Esophagus (tissue), 2 donors: ENCODE measurements at regions not wholly inside any gene's neighbourhood (a gene's known extent, or its start where the extent isn't known, plus 50 kb on each side); places are given as distances from the start of the nearest gene placed in this dataset.

Experiments used
- H3K27ac ChIP-seq, 2 donors: one replicate each; pipeline ENCODE4 v1.5.1; 2013; ENCODE audit warnings: low read depth in 2 of 2, mild to moderate bottlenecking in 2 of 2, inconsistent platforms in 1 of 2, low read length in 1 of 2, moderate library complexity in 1 of 2
- H3K27me3 ChIP-seq, 2 donors: one replicate each; pipeline ENCODE4 v1.6.1; 2013; ENCODE audit warnings: low read length in 2 of 2, control low read depth in 1 of 2, mild to moderate bottlenecking in 1 of 2; ENCODE audit not compliant: insufficient read depth in 2 of 2, control insufficient read depth in 1 of 2
- H3K36me3 ChIP-seq, 2 donors: one replicate each; pipeline ENCODE4 v1.6.1; 2013; ENCODE audit warnings: low read length in 1 of 2; ENCODE audit not compliant: control insufficient read depth in 2 of 2, insufficient read depth in 2 of 2
- H3K4me1 ChIP-seq, 2 donors: one replicate each; pipeline ENCODE4 v1.6.1; 2013; ENCODE audit warnings: low read length in 1 of 2; ENCODE audit not compliant: control insufficient read depth in 2 of 2, insufficient read depth in 2 of 2
- H3K4me3 ChIP-seq, 2 donors: one replicate each; pipeline ENCODE4 v1.5.1; 2013; ENCODE audit warnings: low read length in 2 of 2, mild to moderate bottlenecking in 2 of 2, low read depth in 1 of 2, moderate library complexity in 1 of 2
- H3K9me3 ChIP-seq, 2 donors: one replicate each; pipeline ENCODE4 v1.6.1; 2013; ENCODE audit warnings: mild to moderate bottlenecking in 2 of 2, low read depth in 1 of 2, low read length in 1 of 2, moderate library complexity in 1 of 2; ENCODE audit not compliant: control insufficient read depth in 2 of 2, insufficient read depth in 1 of 2
- WGBS, 2 donors: extraction: QIAGEN DNeasy Blood & Tissue Kit; methylation state at CpG; one replicate each; pipeline ENCODE4 v1.1.7; 2013; 5-methylcytosine and 5-hydroxymethylcytosine counted together
- donor health status: healthy with polysubstance abuse.
- donor health status: Bipolar disorder and iron deficiency.

GRCh38 chr4:159002950-159003349 lies 99.9 kb upstream of the RAPGEF2 start:
- WGBS, 2 donors, result 49 to 55% methylated on average over 3 of the region's 3 CpGs
- no peak overlapping the region for H3K27ac ChIP-seq

GRCh38 chr4:159003420-159004253 lies 99.2 kb upstream of the RAPGEF2 start:
- no peaks in the 10 kb centered on the region for H3K36me3 ChIP-seq
- H3K27me3 ChIP-seq, result no peaks in the 10 kb centered on the region
- H3K9me3 ChIP-seq, result no peaks in the 10 kb centered on the region
- H3K27ac ChIP-seq, result no peak overlapping the region
- no peak overlapping the region for H3K4me3 ChIP-seq
- H3K4me1 ChIP-seq, result no peaks in the 10 kb centered on the region
- 66 to 74% methylated on average over 7 of the region's 7 CpGs for WGBS, 2 donors

More at GRCh38 chr4:159002950-159003349, 99.9 kb upstream of the RAPGEF2 start:
- Histone ChIP-seq H3K27me3 (no peaks in the 10 kb centered on the region), H3K9me3 (no peaks in the 10 kb centered on the region), H3K4me1 (no peaks in the 10 kb centered on the region), H3K36me3 (no peaks in the 10 kb centered on the region), H3K4me3 (no peak overlapping the region)

GRCh38 chr4:159006202-159006601 lies 96.7 kb upstream of the RAPGEF2 start:
- no peaks in the 10 kb centered on the region for H3K36me3 ChIP-seq
- 57 to 68% methylated on average over 3 of the region's 3 CpGs for WGBS, 2 donors
- no peak overlapping the region for H3K4me3 ChIP-seq
- H3K4me1 ChIP-seq, result no peaks in the 10 kb centered on the region
- no peaks in the 10 kb centered on the region for H3K27me3 ChIP-seq
- no peak overlapping the region for H3K27ac ChIP-seq
- no peaks in the 10 kb centered on the region for H3K9me3 ChIP-seq

- Histone ChIP-seq H3K9me3 (no peaks in the 10 kb centered on the region), H3K27ac (no peak overlapping the region), H3K4me1 (no peaks in the 10 kb centered on the region), H3K4me3 (no peak overlapping the region), H3K27me3 (no peaks in the 10 kb centered on the region), H3K36me3 (no peaks in the 10 kb centered on the region)
- WGBS, 2 donors, result 49 to 85% methylated on average over 1 of the region's 1 CpG
These were observed 94.2 kb upstream of the RAPGEF2 start for GRCh38 chr4:159008671-159009070.

GRCh38 chr4:159009521-159009920 lies 93.4 kb upstream of the RAPGEF2 start:
- no peaks in the 10 kb centered on the region for H3K36me3 ChIP-seq
- no peak overlapping the region for H3K27ac ChIP-seq
- WGBS, 2 donors, result 91 to 93% methylated on average over 4 of the region's 4 CpGs
- no peaks in the 10 kb centered on the region for H3K4me1 ChIP-seq
- H3K4me3 ChIP-seq, result no peak overlapping the region
- no peaks in the 10 kb centered on the region for H3K9me3 ChIP-seq
- H3K27me3 ChIP-seq, result no peaks in the 10 kb centered on the region

GRCh38 chr4:159010100-159010499 lies 92.8 kb upstream of the RAPGEF2 start:
- 58 to 70% methylated on average over 3 of the region's 3 CpGs for WGBS, 2 donors
- Histone ChIP-seq H3K4me1 (no peaks in the 10 kb centered on the region), H3K27me3 (no peaks in the 10 kb centered on the region), H3K9me3 (no peaks in the 10 kb centered on the region), H3K36me3 (no peaks in the 10 kb centered on the region), H3K27ac (no peak overlapping the region), H3K4me3 (no peak overlapping the region)

GRCh38 chr4:159010563-159011260 lies 92.2 kb upstream of the RAPGEF2 start:
- WGBS, 2 donors, result 20 to 30% methylated on average over 5 of the region's 5 CpGs
- H3K9me3 ChIP-seq, result no peaks in the 10 kb centered on the region
- H3K27me3 ChIP-seq, result no peaks in the 10 kb centered on the region
- no peak overlapping the region for H3K4me3 ChIP-seq
- no peak overlapping the region for H3K27ac ChIP-seq
- no peaks in the 10 kb centered on the region for H3K4me1 ChIP-seq
- no peaks in the 10 kb centered on the region for H3K36me3 ChIP-seq

GRCh38 chr4:159012381-159012780 lies 90.5 kb upstream of the RAPGEF2 start:
- Histone ChIP-seq H3K27ac (no peak overlapping the region), H3K4me3 (no peak overlapping the region), H3K36me3 (no peaks in the 10 kb centered on the region), H3K9me3 (no peaks in the 10 kb centered on the region), H3K4me1 (no peaks in the 10 kb centered on the region), H3K27me3 (no peaks in the 10 kb centered on the region)
- WGBS, 2 donors, result 83 to 84% methylated on average over 4 of the region's 4 CpGs

- H3K36me3 ChIP-seq, result no peaks in the 10 kb centered on the region
- no peak overlapping the region for H3K4me3 ChIP-seq
- H3K27me3 ChIP-seq, result no peaks in the 10 kb centered on the region
- no peaks in the 10 kb centered on the region for H3K4me1 ChIP-seq
- no peak overlapping the region for H3K27ac ChIP-seq
- no peaks in the 10 kb centered on the region for H3K9me3 ChIP-seq
These were observed 89.2 kb upstream of the RAPGEF2 start for GRCh38 chr4:159013692-159014091.

GRCh38 chr4:159014859-159015258 lies 88.0 kb upstream of the RAPGEF2 start:
- no peak overlapping the region for H3K4me3 ChIP-seq
- H3K27me3 ChIP-seq, result no peaks in the 10 kb centered on the region
- no peaks in the 10 kb centered on the region for H3K4me1 ChIP-seq
- H3K9me3 ChIP-seq, result no peaks in the 10 kb centered on the region
- H3K36me3 ChIP-seq, result no peaks in the 10 kb centered on the region
- WGBS, 2 donors, result 79 to 92% methylated on average over 4 of the region's 4 CpGs
- H3K27ac ChIP-seq, result no peak overlapping the region
